GM21576 (cell line): ENCODE measurements at regions not wholly inside any gene's neighbourhood (a gene's known extent, or its start where the extent isn't known, plus 50 kb on each side); places are given as distances from the start of the nearest gene placed in this dataset.
"Not testable (repeated sequence)": the region's sequence is repeated elsewhere in the genome, so short reads cannot be mapped to it uniquely, and the experiment has no call there.

Source experiments
- ATAC-seq: cut with Tn5 transposase; IDR thresholded peaks from one replicate; pipeline ENCODE4 v1.9.1; 2021; ENCODE audit warnings: mild to moderate bottlenecking, moderate library complexity; ENCODE audit not compliant: unreplicated experiment

- not testable (repeated sequence) for ATAC-seq
Observed at GRCh38 chr5:133857595-133858313, 110.7 kb downstream of the C5orf15 start.

GRCh38 chr5:133854554-133854953, 113.9 kb downstream of the C5orf15 start:
- ATAC-seq, result no peak

- no peak for ATAC-seq
Observed at GRCh38 chr5:133853646-133854365, 114.6 kb downstream of the C5orf15 start.

GRCh38 chr5:133851521-133851920, 116.9 kb downstream of the C5orf15 start:
- no peak for ATAC-seq

GRCh38 chr5:133850811-133851210, 117.6 kb downstream of the C5orf15 start:
- no peak for ATAC-seq

- ATAC-seq, result no peak
Observed at GRCh38 chr5:133849116-133849515, 119.3 kb downstream of the C5orf15 start.

- no peak for ATAC-seq
Observed at GRCh38 chr5:133848341-133848811, 120.0 kb downstream of the C5orf15 start.

- no peak for ATAC-seq
Observed at GRCh38 chr5:133847886-133848285, 120.5 kb downstream of the C5orf15 start.

- no peak for ATAC-seq
Observed at GRCh38 chr5:133847301-133847700, 121.1 kb downstream of the C5orf15 start.

GRCh38 chr5:133846478-133847226, 121.8 kb downstream of the C5orf15 start:
- ATAC-seq, result peak; percentile 55

- ATAC-seq, result no peak
Observed at GRCh38 chr5:133845271-133845670, 123.2 kb downstream of the C5orf15 start.

GRCh38 chr5:133844836-133845235, 123.6 kb downstream of the C5orf15 start:
- no peak for ATAC-seq

GRCh38 chr5:133843911-133844310, 124.5 kb downstream of the C5orf15 start:
- ATAC-seq, result no peak

GRCh38 chr5:133842846-133843611, 125.4 kb downstream of the C5orf15 start:
- ATAC-seq, result no peak

- ATAC-seq, result no peak
Observed at GRCh38 chr5:133841831-133842750, 126.3 kb downstream of the C5orf15 start.

- no peak for ATAC-seq
Observed at GRCh38 chr5:133840168-133840567, 128.3 kb downstream of the C5orf15 start.

GRCh38 chr5:133839721-133840120, 128.7 kb downstream of the C5orf15 start:
- ATAC-seq, result no peak

GRCh38 chr5:133839090-133839489, 129.3 kb downstream of the C5orf15 start:
- no peak for ATAC-seq

- ATAC-seq, result no peak
Observed at GRCh38 chr5:133838286-133838685, 130.1 kb downstream of the C5orf15 start.
